ENCODE measurements at regions not wholly inside any gene's neighbourhood (a gene's known extent, or its start where the extent isn't known, plus 50 kb on each side); places are given as distances from the start of the nearest gene placed in this dataset.
A peak's percentile ranks its signal among the peaks of the same experiment; 100 is the strongest.

DNA sequence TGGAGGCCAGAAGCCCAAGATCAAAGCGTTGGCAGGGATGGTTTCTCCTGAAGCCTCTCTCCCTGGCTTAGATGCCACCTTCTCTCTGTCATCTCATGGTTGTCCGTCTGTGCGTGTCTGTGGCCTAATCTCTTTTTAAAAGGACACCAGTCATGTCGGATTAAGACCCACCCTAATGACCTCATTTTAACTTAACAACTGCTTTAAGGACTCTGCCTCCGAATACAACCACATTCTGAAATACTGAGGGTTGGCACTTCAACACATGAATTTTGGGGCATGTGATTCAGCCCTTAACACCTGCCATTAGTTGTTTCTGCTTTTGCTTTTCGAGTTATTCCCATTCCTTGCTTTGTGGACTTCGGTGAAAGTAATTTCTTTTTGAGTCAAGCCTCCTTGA is 97.8 kb upstream of the SMIM21 start:
- FAIRE-seq (no peak), DNase-seq (no peak)
- Histone ChIP-seq H3K27me3 (ENCODE audit: control insufficient read depth, insufficient read depth, low read length) (no peaks in the 10 kb centered on the region), H3K27ac (ENCODE audit: low read depth in 2 of 2, low read length in 2 of 2) (no peak overlapping the region), H3K4me1 (ENCODE audit: control insufficient read depth in 2 of 3, insufficient read depth in 2 of 3, low read depth in 1 of 3, low read length in 3 of 3) (no peaks in the 10 kb centered on the region), H3K9ac (ENCODE audit: low read length in 3 of 3) (no peak overlapping the region), H3K36me3 (ENCODE audit: control insufficient read depth in 2 of 3, insufficient read depth in 3 of 3, low read length in 3 of 3) (no peaks in the 10 kb centered on the region), H3K4me3 (ENCODE audit: low read length in 3 of 3) (no peak overlapping the region), H3K9me3 (ENCODE audit: control insufficient read depth in 2 of 3, insufficient read depth in 1 of 3, low read length in 3 of 3) (no peaks in the 10 kb centered on the region)
- TF ChIP-seq, protein P1, sequence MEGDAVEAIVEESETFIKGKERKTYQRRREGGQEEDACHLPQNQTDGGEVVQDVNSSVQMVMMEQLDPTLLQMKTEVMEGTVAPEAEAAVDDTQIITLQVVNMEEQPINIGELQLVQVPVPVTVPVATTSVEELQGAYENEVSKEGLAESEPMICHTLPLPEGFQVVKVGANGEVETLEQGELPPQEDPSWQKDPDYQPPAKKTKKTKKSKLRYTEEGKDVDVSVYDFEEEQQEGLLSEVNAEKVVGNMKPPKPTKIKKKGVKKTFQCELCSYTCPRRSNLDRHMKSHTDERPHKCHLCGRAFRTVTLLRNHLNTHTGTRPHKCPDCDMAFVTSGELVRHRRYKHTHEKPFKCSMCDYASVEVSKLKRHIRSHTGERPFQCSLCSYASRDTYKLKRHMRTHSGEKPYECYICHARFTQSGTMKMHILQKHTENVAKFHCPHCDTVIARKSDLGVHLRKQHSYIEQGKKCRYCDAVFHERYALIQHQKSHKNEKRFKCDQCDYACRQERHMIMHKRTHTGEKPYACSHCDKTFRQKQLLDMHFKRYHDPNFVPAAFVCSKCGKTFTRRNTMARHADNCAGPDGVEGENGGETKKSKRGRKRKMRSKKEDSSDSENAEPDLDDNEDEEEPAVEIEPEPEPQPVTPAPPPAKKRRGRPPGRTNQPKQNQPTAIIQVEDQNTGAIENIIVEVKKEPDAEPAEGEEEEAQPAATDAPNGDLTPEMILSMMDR (IDR thresholded peaks at IDR 0.05; ENCODE audit: borderline replicate concordance, extremely low read depth, insufficient read depth) = no peak
- intact Hi-C loops (cut with DNase I) = no loop called here

DNA sequence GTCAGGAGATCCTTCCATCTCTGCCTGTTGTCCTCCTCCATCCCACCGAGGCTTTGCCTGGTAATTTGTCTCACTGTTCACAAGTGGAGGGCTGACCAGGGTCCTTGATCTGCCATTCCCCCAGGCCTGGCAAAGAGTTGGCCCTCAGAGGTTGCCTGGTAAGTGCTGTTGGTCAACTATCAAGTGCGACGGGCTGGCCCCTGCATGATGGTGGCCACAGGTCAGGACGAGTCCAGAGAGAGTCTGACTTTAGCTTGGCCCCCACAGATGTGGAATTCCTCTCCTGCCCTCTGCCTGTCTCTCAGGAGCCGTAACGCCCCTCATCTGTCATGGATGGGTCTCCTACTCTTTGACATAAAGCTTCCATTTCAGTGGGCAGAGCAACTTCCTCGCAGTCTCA is 97.3 kb upstream of the SMIM21 start:
- no peak overlapping the region for H3K27ac ChIP-seq (ENCODE audit: low read depth in 2 of 2, low read length in 2 of 2)
- no peaks in the 10 kb centered on the region for H3K36me3 ChIP-seq (ENCODE audit: control insufficient read depth in 2 of 3, insufficient read depth in 3 of 3, low read length in 3 of 3)
- H3K9me3 ChIP-seq (ENCODE audit: control insufficient read depth in 2 of 3, insufficient read depth in 1 of 3, low read length in 3 of 3) = no peaks in the 10 kb centered on the region
- H3K4me1 ChIP-seq (ENCODE audit: control insufficient read depth in 2 of 3, insufficient read depth in 2 of 3, low read depth in 1 of 3, low read length in 3 of 3) = no peaks in the 10 kb centered on the region
- H3K4me3 ChIP-seq (ENCODE audit: low read length in 3 of 3) = no peak overlapping the region
- TF ChIP-seq, protein P1 (IDR thresholded peaks at IDR 0.05; ENCODE audit: borderline replicate concordance, extremely low read depth, insufficient read depth) = no peak
- DNase-seq (no peak), FAIRE-seq (no peak)
- no peak overlapping the region for H3K9ac ChIP-seq (ENCODE audit: low read length in 3 of 3)
- H3K27me3 ChIP-seq (ENCODE audit: control insufficient read depth, insufficient read depth, low read length) = no peaks in the 10 kb centered on the region
- intact Hi-C loops (cut with DNase I) = no loop called here

DNA sequence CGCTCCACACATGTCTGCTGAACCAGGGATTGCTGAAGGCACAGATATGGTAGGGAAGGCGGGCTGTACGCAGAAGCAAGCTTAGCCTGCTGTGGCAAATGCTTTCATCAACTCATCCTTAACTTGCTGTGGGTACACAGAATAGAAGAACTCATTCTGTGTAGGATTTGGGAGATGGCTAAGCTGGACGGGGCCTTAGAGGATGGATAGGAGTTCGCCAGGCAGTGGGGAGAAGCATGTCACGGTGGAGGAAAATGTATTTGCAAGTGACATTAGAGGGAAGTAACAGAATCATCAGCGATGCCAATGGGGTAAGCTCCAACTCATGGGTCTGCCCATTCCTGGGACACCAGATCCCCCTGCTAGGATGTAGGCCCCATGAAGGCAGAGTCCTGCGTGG is 96.7 kb upstream of the SMIM21 start:
- intact Hi-C loops (cut with DNase I) = no loop called here
- no peak for DNase-seq
- no peak overlapping the region for H3K9ac ChIP-seq (ENCODE audit: low read length in 3 of 3)
- TF ChIP-seq, protein P1 (IDR thresholded peaks at IDR 0.05; ENCODE audit: borderline replicate concordance, extremely low read depth, insufficient read depth) = no peak
- no peaks in the 10 kb centered on the region for H3K27me3 ChIP-seq (ENCODE audit: control insufficient read depth, insufficient read depth, low read length)
- no peak overlapping the region for H3K27ac ChIP-seq (ENCODE audit: low read depth in 2 of 2, low read length in 2 of 2)
- H3K9me3 ChIP-seq (ENCODE audit: control insufficient read depth in 2 of 3, insufficient read depth in 1 of 3, low read length in 3 of 3) = no peaks in the 10 kb centered on the region
- H3K4me3 ChIP-seq (ENCODE audit: low read length in 3 of 3) = no peak overlapping the region
- no peak for FAIRE-seq
- no peaks in the 10 kb centered on the region for H3K4me1 ChIP-seq (ENCODE audit: control insufficient read depth in 2 of 3, insufficient read depth in 2 of 3, low read depth in 1 of 3, low read length in 3 of 3)
- no peaks in the 10 kb centered on the region for H3K36me3 ChIP-seq (ENCODE audit: control insufficient read depth in 2 of 3, insufficient read depth in 3 of 3, low read length in 3 of 3)

DNA sequence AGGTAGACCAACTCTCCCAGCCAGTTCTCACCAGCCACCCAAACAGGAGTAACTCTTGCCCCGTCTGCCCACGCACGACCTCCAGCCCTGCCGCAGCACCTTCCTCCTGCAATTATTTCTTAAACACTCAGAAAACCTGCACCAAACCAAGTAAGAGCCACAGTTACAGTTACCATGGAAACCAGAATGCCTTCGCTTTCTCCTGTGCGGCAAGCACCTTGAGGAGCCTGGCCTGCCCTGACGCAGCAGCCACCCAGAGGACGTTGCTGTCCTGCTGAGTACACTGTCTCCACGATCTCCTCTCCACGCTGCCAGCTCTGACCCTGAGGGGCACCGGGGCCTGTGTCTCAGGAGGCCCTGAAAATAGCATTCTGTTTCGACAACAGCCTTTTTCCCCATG is 94.3 kb upstream of the SMIM21 start:
- intact Hi-C loops (cut with DNase I) = no loop called here
- FAIRE-seq = no peak
- TF ChIP-seq, protein P1 (IDR thresholded peaks at IDR 0.05; ENCODE audit: borderline replicate concordance, extremely low read depth, insufficient read depth) = no peak
- H3K4me3 ChIP-seq (ENCODE audit: low read length in 3 of 3) = no peak overlapping the region
- H3K9ac ChIP-seq (ENCODE audit: low read length in 3 of 3) = no peak overlapping the region
- no peaks in the 10 kb centered on the region for H3K36me3 ChIP-seq (ENCODE audit: control insufficient read depth in 2 of 3, insufficient read depth in 3 of 3, low read length in 3 of 3)
- peak in 1 of 5 donors; percentile 12 for DNase-seq
- no peak overlapping the region for H3K27ac ChIP-seq (ENCODE audit: low read depth in 2 of 2, low read length in 2 of 2)
- H3K4me1 ChIP-seq (ENCODE audit: control insufficient read depth in 2 of 3, insufficient read depth in 2 of 3, low read depth in 1 of 3, low read length in 3 of 3) = no peaks in the 10 kb centered on the region
- H3K9me3 ChIP-seq (ENCODE audit: control insufficient read depth in 2 of 3, insufficient read depth in 1 of 3, low read length in 3 of 3) = no peaks in the 10 kb centered on the region
- no peaks in the 10 kb centered on the region for H3K27me3 ChIP-seq (ENCODE audit: control insufficient read depth, insufficient read depth, low read length)

Measured in kidney (tissue), 13 donors.